Dedifferentiated amniotic fluid mesenchymal stem cell (primary cell): ENCODE measurements at regions not wholly inside any gene's neighbourhood (a gene's known extent, or its start where the extent isn't known, plus 50 kb on each side); places are given as distances from the start of the nearest gene placed in this dataset.
"Not testable (repeated sequence)": the region's sequence is repeated elsewhere in the genome, so short reads cannot be mapped to it uniquely, and the experiment has no call there.

ENCODE experiments used
- DNase-seq: peaks from one replicate; pipeline ENCODE4 v3.0.0-alpha.2; 2016; ENCODE audit errors: extremely low spot score

DNA sequence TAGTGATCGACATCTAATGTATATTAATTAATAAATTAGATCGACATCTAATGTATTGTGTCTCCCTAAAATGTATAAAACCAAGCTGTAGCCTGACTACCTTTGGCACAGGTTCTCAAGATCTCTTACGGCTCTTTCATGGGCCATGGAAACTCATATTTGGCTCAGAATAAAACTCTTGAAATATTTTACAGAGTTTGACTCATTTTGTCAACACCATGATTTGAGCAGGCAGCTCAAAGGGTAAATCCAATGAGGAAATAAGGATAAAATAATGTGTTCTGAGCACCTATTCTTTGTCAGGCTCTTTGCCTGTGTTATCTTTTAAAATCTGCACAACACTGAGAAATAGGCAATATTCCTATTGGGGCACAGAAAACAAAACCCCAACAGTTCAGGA, 223.4 kb upstream of the DUSP10 start:
- DNase-seq, result no peak

DNA sequence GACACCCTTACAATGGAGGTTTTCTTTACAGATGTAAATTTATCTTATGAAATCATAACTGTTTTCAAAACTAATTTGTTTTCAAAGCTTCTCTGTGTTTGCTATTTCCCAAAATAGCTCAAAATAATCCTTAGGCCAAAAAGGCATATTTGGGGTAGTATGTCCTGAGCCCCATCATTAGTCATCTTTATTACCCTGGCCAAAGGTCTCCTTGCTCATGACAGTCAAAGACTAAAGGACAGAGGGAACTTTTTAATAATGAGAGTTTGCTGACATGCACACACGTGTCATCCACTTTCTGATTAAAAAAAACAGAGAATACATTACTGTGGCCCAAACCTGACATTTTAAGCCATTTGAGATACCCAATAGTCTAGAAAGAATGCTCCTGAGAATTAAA, 221.9 kb upstream of the DUSP10 start:
- no peak for DNase-seq

DNA sequence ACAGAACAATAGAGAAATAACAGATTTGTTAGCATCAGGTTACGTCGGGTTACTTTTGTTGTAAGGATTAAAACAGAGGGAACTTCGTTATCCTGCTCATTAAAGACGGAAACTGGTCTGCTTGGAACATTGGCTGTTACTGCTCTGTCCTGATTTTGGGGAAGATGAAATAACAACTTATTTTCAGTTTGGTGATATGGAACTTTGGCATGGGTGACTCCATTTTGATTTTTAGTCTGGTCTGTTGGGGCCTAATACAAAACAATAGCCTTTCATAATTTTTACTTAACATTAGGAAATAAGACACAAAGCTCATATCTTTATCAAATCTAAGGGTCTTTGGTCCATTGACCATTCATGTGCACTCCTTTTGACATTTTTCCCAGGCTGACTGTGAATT, 220.5 kb upstream of the DUSP10 start:
- DNase-seq, result no peak

DNA sequence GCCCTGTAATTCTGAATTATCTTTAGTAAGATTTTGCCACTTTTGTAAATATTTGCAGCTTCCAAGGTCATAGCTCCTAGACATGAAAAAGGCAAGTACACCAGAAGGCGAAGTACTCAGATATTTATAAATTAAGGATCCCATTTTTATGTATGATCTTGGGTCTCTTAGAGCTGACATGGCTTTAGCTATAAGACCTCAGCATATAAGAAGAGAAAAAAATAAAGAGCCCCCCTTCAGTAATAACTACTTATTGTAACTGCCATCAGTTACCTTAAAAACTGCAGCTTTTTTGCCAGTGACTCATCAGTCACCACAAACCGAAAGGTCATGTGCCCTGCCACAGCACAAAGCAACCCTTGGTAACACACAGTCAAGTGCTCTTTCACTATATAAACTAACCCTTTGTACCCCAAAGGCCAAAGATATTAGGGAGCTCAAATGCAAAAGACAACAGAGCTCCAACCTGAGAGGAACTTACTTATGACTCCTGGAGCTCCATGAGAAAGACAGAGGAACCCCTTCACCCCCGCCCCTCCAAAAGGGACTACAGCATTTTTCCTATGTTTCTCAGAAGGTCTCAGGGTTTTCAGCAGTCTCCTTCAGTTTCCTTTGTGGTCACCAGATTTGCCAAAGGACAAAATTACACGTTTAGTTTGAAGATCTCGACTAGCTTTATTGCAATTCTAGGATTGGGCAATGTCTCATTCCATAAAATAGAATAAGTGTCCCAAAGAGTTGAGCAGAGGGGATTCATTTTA, 219.8 kb upstream of the DUSP10 start:
- no peak for DNase-seq

DNA sequence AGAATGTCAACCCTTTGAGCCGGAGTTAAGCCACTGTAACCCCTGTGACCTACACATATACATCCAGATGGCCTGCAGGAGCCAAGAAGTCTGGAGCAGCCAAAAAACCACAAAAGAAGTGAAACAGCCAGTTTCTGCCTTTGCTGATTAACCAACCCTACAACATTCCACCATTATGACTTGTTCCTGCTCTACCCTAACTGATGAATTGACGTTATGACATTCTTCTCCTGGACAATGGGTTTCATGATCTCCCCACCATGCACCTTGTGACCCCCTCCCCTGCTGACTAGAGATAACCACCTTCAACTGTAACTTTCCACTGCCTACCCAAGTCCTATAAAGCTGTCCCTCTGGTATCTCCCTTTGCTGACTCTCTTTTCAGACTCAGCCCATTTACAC, 216.3 kb upstream of the DUSP10 start:
- DNase-seq, result not testable (repeated sequence)

DNA sequence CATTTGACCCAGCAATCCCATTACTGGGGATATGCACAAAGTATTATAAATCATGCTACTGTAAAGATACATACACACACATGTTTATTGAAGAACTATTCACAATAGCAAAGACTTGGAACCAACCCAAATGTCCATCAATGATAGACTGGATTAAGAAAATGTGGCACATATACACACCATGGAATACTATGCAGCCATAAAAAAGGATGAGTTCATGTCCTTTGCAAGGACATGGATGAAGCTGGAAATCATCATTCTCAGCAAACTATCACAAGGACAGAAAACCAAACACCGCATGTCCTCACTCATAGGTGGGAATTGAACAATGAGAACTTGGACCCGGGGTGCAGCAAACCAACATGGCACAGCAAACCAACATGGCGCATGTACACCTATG, 215.5 kb upstream of the DUSP10 start:
- DNase-seq, result not testable (repeated sequence)

DNA sequence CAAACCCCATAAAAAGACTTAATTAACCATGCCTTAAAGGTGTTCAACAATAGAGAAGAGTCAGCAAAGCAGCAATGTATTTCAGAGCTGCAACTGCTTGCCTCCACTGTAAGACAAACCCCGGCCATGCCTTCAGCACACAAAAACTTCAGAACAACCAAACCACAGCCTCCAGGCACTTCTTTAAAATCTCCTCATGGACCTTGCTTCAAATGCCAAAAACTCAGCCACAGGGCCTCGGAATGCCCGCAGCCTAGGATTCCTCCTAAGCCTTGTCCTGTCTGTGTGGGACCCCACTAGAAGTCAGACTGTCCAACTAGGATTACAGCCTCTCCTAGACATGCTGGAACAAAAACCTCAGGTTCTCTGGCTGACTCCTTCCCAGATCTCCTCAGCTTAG, 208.1 kb upstream of the DUSP10 start:
- DNase-seq, result no peak

DNA sequence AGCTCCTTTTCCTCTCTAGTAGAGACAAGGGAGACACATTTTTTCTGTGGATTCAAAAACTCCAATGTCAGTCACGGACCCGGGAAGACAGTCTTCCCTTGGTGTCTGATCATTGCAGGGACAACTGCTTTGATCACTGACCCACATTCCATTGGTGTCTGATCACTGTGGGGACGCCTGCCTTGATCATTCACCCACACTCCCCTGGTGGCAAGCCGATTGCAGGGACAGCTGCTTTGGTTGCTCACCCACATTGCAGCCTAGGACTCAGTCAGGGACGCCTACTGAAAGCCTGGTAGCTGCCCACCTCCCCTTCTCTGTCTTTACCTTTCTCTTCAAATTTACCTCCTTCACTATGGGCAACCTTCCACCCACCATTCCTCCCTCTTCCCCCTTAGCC, 206.6 kb upstream of the DUSP10 start:
- DNase-seq, result no peak

DNA sequence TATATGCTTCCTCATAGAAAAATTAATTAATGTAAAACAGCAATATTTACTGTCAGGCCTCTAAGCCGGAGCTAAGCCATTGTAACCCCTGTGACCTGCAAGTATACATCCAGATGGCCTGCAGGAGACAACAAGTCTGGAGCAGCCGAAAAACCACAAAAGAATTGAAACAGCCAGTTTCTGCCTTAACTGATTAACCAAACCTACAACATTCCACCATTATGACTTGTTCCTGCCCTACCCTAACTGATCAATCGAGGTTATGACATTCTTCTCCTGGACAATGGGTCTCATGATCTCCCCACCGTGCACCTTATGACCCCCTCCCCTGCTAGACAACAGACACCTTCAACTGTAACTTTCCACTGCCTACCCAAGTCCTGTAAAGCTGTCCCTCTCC, 205.8 kb upstream of the DUSP10 start:
- DNase-seq, result no peak

DNA sequence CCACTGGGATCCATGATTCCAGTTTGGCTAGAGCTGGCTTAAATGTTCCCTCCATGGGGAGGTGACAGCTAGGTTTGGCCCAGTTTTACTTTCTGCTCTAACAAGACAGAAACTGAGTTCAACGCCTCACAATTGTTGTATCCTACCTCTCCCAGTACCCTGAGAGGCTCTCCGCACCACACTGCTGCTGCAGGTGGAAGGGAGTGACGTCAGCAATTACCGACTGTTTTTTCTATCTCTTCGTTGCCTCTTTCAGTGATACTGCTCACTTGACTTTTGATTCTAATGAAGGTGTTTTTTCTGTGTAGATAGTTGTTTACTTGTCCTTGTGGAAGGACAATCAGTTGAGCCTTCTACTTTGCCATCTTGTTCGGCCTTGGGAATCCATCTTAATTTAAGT, 204.9 kb upstream of the DUSP10 start:
- DNase-seq, result no peak

DNA sequence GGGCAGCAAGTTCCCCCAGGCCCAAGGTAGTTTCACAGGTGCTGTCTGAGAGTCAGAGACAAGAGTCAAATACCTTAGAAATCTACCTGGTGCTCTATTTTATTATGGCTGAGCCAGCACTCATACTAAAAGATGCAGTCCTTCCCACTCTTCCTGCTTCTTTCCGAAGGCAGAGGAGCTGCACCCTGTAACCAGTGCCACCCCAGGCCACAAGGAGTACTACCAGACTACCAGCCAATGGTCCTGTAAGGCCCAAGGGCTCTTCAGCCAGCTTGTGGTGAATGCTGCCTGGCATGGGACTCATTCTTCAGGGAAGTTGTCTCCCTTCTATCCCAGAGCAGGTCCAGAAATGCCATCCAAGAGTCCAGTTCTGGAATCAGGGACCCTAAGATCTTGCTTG, 203.8 kb upstream of the DUSP10 start:
- DNase-seq, result no peak

DNA sequence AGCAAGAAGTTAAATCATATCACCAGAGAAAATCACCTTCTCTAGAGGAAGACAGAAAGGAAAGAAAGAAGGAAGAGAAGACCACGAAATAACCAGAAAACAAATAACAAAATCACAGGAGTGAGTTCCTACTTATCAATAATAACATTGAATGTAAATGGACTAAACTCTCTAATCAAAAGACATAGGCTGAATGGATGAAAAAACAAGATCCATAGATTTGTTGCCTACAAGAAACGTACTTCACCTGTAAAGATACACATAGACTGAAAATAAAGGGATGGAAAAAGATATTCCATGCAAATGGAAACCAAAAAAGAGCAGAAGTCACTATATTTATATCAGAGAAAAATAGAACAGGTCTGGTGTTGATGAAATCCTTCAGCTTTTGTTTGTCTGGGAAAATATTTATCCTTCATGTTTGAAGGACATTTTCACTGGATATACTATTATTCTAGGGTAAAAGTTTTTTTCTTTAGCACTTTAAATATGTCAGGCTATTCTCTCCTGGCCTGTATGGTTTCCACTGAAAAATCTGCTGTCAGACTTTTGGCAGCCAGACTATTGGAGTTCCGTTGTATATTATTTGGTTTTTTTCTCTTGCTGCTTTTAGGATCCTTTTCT, 202.5 kb upstream of the DUSP10 start:
- no peak for DNase-seq

DNA sequence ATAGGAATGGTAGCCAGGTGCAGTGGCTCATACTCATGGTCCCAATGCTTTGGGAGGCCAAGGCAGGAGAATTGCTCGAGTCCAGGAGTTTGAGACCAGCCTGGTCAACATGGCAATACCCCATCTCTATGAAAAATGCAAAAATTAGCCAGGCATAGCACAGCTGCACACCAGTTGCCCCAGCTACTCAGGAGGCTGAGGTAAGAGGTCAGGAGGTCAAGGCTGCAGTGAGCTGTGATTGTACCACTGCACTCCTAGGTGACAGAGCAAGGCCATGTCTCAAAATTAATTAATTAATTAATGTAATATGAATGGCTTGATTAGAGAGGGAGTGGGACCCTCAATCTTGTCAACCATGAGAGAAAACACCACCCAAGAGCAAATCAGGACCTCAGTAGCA, 198.7 kb upstream of the DUSP10 start:
- no peak for DNase-seq

DNA sequence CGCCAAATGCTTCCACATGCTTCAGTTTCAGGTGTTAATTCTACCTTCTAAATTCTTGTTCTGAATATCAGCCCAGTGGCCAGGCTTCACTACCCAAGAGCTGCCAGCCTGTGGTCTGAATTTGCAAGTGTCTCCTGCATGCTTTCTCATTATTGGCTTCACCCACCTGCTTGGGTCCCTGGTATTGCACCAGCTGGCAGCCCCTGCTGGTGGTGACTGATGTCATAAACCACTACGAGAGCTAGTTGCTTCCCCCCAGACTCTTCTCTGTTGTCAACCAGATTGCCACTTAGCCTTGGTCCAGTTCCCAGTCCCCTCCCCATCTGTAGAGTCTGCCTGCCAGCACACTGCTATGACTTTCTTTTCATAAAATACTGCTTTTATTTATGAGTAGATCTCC, 197.7 kb upstream of the DUSP10 start:
- no peak for DNase-seq

DNA sequence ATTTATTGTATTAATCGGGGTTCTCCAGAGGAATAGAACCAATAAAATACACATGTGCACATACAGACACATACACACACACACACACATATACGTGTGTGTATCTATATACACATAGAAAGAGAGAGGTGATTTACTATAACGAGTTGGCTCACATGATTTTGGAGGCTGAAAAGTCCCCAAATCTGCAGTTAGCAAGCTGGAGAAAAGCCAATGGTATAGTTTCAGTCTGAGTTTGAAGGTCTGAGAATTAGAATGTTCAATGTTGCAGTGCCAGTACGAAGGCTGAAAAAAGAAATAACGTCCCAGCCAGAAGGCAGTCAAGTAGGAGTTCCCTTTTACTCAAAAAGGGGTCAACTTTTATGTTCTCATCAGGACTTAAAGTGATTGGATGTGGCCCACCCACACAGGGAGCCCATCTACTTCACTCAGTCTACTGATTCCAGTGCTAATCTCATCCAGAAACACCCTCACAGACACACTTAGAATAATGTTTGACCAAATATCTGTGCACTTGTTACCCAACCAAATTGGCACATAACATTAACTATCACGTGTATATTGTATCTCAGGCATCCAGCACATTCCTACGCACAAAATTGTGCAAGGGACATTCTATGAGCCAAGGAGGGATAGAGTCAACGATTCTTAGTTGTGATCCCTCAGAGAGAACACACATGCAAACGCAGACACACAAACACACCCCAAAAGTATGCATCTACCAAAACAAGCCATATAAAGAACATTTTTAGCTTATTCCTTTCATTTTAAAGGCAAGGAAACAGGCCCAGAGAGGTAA, 195.5 kb upstream of the DUSP10 start:
- no peak for DNase-seq

DNA sequence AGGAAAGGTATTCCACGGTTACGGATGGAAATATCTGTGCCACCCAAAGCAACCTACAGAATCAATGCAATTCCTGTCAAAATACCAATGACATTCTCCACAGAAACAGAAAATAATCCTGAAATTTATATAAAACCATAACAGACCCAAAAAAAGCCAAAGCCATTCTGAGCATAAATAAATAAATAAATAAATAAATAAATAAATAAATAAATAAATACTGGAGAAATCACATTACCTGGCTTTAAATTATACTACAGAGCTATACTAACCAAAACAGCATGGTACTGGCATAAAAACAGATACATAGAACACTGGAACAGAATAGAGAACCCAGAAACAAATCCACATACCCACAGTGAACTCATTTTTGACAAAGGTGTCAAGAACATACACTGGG, 191.9 kb upstream of the DUSP10 start:
- no peak for DNase-seq

DNA sequence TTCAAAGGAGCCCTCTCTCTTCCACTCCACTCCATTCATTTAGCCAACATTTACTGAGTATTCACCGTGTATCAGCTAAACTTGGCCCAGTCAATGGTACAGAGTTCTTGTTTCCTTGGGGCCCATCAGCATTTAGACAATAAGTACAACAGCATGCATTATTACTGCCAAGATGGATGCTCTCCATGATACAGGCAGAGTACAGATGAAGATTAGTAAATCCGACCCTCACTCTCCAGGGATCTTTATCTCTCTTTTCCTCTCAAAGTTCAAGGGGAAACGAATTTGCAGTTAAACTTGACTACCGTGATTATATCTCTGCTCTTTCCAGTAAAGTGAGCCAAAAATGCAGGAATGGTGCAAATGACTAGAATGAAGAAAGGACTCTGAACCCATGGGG, 184.6 kb upstream of the DUSP10 start:
- DNase-seq, result no peak

DNA sequence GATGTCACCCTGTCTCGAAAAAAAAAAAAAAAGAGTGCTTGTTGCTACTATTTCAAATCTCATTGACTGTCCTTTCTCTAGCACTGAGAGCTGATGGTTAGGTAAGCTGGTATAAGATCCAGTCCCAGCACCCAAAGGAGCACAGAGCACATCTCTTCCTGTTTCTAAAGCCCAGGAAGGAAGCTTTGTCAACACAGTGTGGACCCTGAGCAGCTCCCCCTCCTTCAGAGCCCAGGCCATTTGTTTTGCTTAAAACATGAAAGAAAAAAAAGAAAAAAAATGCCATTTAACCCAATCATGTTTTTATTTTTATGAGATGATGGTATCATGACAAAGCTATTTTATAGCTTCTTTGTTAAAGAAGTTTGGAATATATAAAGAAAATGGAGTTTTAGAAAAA, 184.1 kb upstream of the DUSP10 start:
- no peak for DNase-seq

DNA sequence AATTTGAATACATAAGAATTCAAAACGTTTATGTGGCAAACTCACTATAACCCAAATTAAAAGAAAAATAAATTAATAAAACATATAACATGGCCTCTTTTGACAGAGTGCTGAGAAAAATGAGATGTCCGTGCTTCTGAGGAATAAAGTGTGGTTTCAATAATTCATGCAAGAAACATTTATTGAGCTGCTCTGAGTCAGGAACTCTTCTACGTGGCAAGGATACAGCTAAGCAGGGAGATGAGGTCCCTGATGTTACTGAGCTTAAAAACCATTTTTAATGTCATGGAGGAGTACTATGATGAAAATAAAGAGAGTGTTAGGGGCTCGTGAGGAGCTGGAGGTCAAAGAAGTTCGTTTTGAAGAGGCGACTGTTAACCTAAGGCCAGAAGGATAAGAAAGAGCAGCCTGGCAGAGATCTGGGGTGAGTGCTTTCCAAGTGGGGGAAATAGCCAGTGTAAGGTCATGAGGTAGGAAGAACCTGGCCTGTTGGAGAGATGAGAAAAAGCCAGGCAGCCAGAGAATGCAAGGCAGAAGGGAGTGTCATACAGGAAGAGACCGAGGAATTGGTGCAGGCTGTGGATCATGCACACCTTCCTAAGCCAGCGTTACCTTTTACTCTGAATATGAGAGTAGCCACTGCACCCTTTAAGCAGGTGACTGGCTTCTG, 182.2 kb upstream of the DUSP10 start:
- no peak for DNase-seq

DNA sequence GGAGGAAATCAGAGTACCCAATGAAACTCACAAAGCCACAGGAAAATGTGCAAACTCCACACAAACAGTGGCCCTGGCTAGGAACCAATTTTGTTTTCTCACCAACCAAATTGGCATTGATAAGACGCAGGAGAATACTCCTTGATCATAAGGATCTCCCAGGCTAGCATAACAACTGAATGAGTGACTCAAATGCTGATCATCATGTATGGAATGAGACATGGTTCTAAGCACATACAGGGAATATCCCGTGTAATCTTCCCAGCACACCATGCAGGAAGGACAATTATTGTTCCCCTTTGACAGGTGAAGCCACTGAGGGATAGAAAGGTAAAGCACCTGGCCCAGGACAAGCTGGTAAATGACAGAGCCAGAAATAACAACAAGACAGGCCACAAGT, 180.0 kb upstream of the DUSP10 start:
- DNase-seq, result no peak

DNA sequence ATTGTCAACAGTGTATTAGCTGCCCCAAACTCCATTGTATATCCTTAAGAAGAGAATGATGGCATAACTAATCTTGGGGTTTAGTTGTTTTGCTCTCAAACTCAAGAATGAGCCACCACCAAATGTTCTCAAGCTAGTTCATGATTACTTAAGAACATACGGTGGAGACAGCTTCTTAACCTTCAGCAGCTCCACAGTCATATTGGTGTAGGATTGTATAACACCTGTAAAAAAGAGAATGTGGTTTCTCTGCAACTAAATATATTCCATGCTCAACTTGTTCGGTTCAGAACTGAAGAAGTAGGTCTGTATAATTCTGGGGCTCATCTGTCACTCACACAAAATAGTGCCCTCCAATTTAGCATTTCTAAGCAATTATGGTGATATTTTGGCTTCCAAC, 177.9 kb upstream of the DUSP10 start:
- no peak for DNase-seq

DNA sequence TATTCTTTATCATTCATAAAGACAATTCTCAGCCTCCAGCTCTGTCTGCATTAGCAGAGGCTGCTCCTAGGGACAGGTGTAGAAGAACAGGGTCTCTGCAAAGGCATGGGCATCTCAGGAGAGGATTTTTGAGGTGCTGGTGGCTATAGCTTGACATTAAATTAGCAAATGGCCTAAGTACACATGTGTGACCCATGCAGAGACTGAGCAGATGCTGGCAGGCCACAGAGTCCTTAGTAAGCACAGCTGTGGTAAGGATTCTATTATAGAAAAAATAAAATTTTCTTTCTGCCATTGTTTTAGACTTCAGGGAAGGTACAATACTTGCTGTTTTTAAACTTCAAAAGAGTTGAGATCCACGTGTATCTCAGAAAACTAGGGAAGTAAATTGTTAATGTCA, 177.5 kb upstream of the DUSP10 start:
- no peak for DNase-seq

DNA sequence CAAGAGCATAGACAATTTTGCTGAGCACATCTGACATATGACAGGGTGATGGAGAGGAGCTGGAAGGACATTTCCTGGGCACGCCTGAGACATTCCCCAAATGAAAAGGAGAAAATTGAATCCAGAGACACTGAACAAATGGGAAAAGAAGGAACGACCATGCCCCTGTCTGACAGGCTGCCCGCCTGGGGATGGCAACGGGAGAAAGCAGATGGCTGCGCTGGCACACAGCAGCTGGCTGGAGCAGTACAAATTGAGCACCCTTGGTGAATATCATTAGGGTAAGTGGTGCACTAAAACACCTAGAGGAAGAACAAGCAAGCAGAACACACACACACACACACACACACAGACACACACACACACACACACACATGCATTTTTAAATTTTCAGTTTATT, 174.3 kb upstream of the DUSP10 start:
- DNase-seq, result no peak
